Bronchial epithelial cell (primary cell): ENCODE measurements at regions not wholly inside any gene's neighbourhood (a gene's known extent, or its start where the extent isn't known, plus 50 kb on each side); places are given as distances from the start of the nearest gene placed in this dataset.

Source experiments
- DNase-seq: peaks from one replicate; pipeline ENCODE4 v3.0.0-alpha.2; 2010; ENCODE audit warnings: low read depth
- FAIRE-seq: peaks from 2 replicates; lab custom pipeline; 2011; peaks lifted over from hg19 to GRCh38; lab: Jason Lieb, UNC
- H3K27me3 ChIP-seq: 2 replicates; pipeline ENCODE4 v1.5.1; 2011; ENCODE audit warnings: low read length; ENCODE audit not compliant: control insufficient read depth, insufficient read depth
- H3K36me3 ChIP-seq: 2 replicates; pipeline ENCODE4 v1.5.1; 2011; ENCODE audit warnings: low read length; ENCODE audit not compliant: control insufficient read depth, insufficient read depth
- H3K4me3 ChIP-seq: 2 replicates; pipeline ENCODE4 v1.5.1; 2011; ENCODE audit warnings: mild to moderate bottlenecking, low read depth, low read length, control low read depth
- CTCF ChIP-seq: IDR thresholded peaks from 2 replicates; pipeline ENCODE4 v1.5.1; 2011; ENCODE audit warnings: mild to moderate bottlenecking, moderate library complexity, low read length, control low read depth, inconsistent platforms; ENCODE audit not compliant: insufficient read depth, severe bottlenecking

GRCh38 chr7:16078076-16078952, 343.0 kb downstream of the CRPPA start:
- DNase-seq = peak; percentile 71
- no peak for FAIRE-seq
- Histone ChIP-seq H3K36me3 (no peaks in the 10 kb centered on the region), H3K27me3 (no peaks in the 10 kb centered on the region), H3K4me3 (no peak overlapping the region)
- peak; percentile 62 for TF ChIP-seq CTCF

- Histone ChIP-seq H3K27me3 (no peaks in the 10 kb centered on the region), H3K36me3 (no peaks in the 10 kb centered on the region), H3K4me3 (no peak overlapping the region)
- peak; percentile 61 for TF ChIP-seq CTCF
- DNase-seq (peak; percentile 63), FAIRE-seq (no peak)
Observed at GRCh38 chr7:16071246-16071857, 350.0 kb downstream of the CRPPA start.

GRCh38 chr7:16070806-16071205, 350.5 kb downstream of the CRPPA start:
- Histone ChIP-seq H3K27me3 (no peaks in the 10 kb centered on the region), H3K36me3 (no peaks in the 10 kb centered on the region), H3K4me3 (no peak overlapping the region)
- no peak for DNase-seq
- no peak for TF ChIP-seq CTCF
- no peak for FAIRE-seq

GRCh38 chr7:16069998-16070397, 351.3 kb downstream of the CRPPA start:
- FAIRE-seq (no peak), DNase-seq (no peak)
- TF ChIP-seq CTCF = no peak
- Histone ChIP-seq H3K36me3 (no peaks in the 10 kb centered on the region), H3K27me3 (no peaks in the 10 kb centered on the region), H3K4me3 (no peak overlapping the region)

GRCh38 chr7:16068183-16068582, 353.2 kb downstream of the CRPPA start:
- FAIRE-seq = peak; percentile 43
- no peaks in the 10 kb centered on the region for H3K27me3 ChIP-seq
- no peak for DNase-seq
- no peak overlapping the region for H3K4me3 ChIP-seq
- TF ChIP-seq CTCF = no peak
- H3K36me3 ChIP-seq = no peaks in the 10 kb centered on the region
